ENCODE measurements at regions not wholly inside any gene's neighbourhood (a gene's known extent, or its start where the extent isn't known, plus 50 kb on each side); places are given as distances from the start of the nearest gene placed in this dataset.

- Histone ChIP-seq H2BK5ac (ENCODE audit: low read depth, low read length, poor library complexity, severe bottlenecking) (no peak overlapping the region), H2AK9ac (replicated peaks; ENCODE audit: low read depth, low read length, poor library complexity) (no peak overlapping the region), H3K9ac (ENCODE audit: low read depth, low read length) (no peak overlapping the region), H4K8ac (ENCODE audit: low read depth in 2 of 2, low read length in 2 of 2) (no peak overlapping the region), H2AFZ (replicated peaks; ENCODE audit: low read length, poor library complexity) (no peak overlapping the region), H4K91ac (ENCODE audit: insufficient read depth, low read depth, low read length) (no peak overlapping the region), H3K14ac (replicated peaks; ENCODE audit: low read depth, low read length) (no peak overlapping the region), H3K79me1 (ENCODE audit: low read depth in 1 of 2, low read length in 2 of 2) (no peaks in the 10 kb centered on the region), H2BK20ac (ENCODE audit: low read depth, low read length) (no peak overlapping the region), H4K20me1 (ENCODE audit: insufficient read depth, low read length) (no peaks in the 10 kb centered on the region), H3K27ac (ENCODE audit: insufficient read depth, low read length) (no peak overlapping the region), H3K9me3 (ENCODE audit: control insufficient read depth, insufficient read depth, low read length) (no peaks in the 10 kb centered on the region), H3K18ac (ENCODE audit: low read depth, low read length) (no peak overlapping the region), H3K4me1 (ENCODE audit: control insufficient read depth, insufficient read depth, low read length) (peaks cover 8% of the 10 kb centered on the region), H2BK15ac (ENCODE audit: low read depth, low read length) (no peak overlapping the region), H3K36me3 (ENCODE audit: control insufficient read depth, insufficient read depth, low read length) (no peaks in the 10 kb centered on the region), H2BK120ac (ENCODE audit: low read depth, low read length) (no peak overlapping the region), H3K4me2 (ENCODE audit: low read depth, low read length) (no peak overlapping the region), H3K27me3 (ENCODE audit: control insufficient read depth, insufficient read depth, low read length) (no peaks in the 10 kb centered on the region), H3K4me3 (ENCODE audit: insufficient read depth, low read depth, low read length) (no peak overlapping the region), H2AK5ac (ENCODE audit: low read depth, low read length) (no peak overlapping the region), H3K4ac (ENCODE audit: low read depth, low read length) (no peak overlapping the region), H3K23ac (ENCODE audit: low read depth, low read length) (no peak overlapping the region), H3K56ac (ENCODE audit: extremely low read depth, insufficient read depth, low read length) (no peak overlapping the region), H3K9me1 (ENCODE audit: insufficient read depth, low read length) (peaks cover 5% of the 10 kb centered on the region; the same call in 1 of the 2 replicates), H4K5ac (ENCODE audit: low read depth, low read length) (no peak overlapping the region)
- no peak for ATAC-seq (ENCODE audit: low read depth)
- dilution Hi-C loops (cut with HindIII; ENCODE audit: low sequenced_read_pairs, unreplicated experiment) (no loop called here), intact Hi-C loops (cut with micrococcal nuclease) (no loop called here), in situ Hi-C loops (cut with MboI; ENCODE audit: low sequenced_read_pairs) (no loop called here)
- ChIA-PET CTCF (no interaction called here), POLR2A (ENCODE audit: unreplicated experiment) (no interaction called here)
- no peak for TF ChIP-seq CHD1 (IDR thresholded peaks at IDR 0.05; ENCODE audit: low read depth, low read length)
- TF ChIP-seq RCOR1 (IDR thresholded peaks at IDR 0.05; ENCODE audit: insufficient replicate concordance, low read length): no peak
- TF ChIP-seq MAZ (IDR thresholded peaks at IDR 0.05; ENCODE audit: borderline replicate concordance, low read depth, low read length): no peak
- TF ChIP-seq ELK1 (IDR thresholded peaks at IDR 0.05; ENCODE audit: borderline replicate concordance, low read depth, low read length): no peak
- TF ChIP-seq BHLHE40 (IDR thresholded peaks at IDR 0.05; ENCODE audit: low read depth, low read length): no peak
- no peak for TF ChIP-seq RFX5 (IDR thresholded peaks at IDR 0.05; ENCODE audit: low read depth, low read length)
- TF ChIP-seq FOS (IDR thresholded peaks at IDR 0.05; ENCODE audit: low read depth, low read length): no peak
- TF ChIP-seq MAFK (IDR thresholded peaks at IDR 0.05; ENCODE audit: low read depth, low read length): no peak
- BruUV-seq (replicated peaks): no TSS peak
- DNase-seq: no peak
Measured at GRCh38 chr2:18898271-18898670, 308.9 kb upstream of the NT5C1B start.

Data from IMR-90 (cell line).